GM23248 (cell line): ENCODE measurements at regions not wholly inside any gene's neighbourhood (a gene's known extent, or its start where the extent isn't known, plus 50 kb on each side); places are given as distances from the start of the nearest gene placed in this dataset.

Experiments
- DNase-seq: peaks from one replicate; pipeline ENCODE4 v3.0.0-alpha.2; 2015
- H2AFZ ChIP-seq: fragments of 200-600 bp; sonication (generic); 2 replicates; pipeline ENCODE4 v1.6.1; 2016; ENCODE audit warnings: antibody characterized with exemption
- H3F3A ChIP-seq: fragments of 200-600 bp; sonication (generic); 2 replicates; pipeline ENCODE4 v1.6.1; 2016; ENCODE audit warnings: mild to moderate bottlenecking, antibody characterized with exemption, mixed run types; ENCODE audit not compliant: insufficient read depth
- H3K27ac ChIP-seq: fragments of 200-600 bp; sonication (generic); 2 replicates; pipeline ENCODE4 v1.5.1; 2016; ENCODE audit warnings: mild to moderate bottlenecking
- H3K27me3 ChIP-seq: fragments of 200-600 bp; sonication (generic); replicated peaks from 2 replicates; pipeline ENCODE4 v1.6.1; 2016; ENCODE audit warnings: mild to moderate bottlenecking; ENCODE audit not compliant: insufficient read depth
- H3K36me3 ChIP-seq: fragments of 200-600 bp; sonication (generic); 2 replicates; pipeline ENCODE4 v1.6.1; 2016; ENCODE audit warnings: low read depth, mild to moderate bottlenecking
- H3K4me1 ChIP-seq: fragments of 200-600 bp; sonication (generic); 2 replicates; pipeline ENCODE4 v1.6.1; 2016; ENCODE audit warnings: mild to moderate bottlenecking; ENCODE audit not compliant: insufficient read depth
- H3K4me2 ChIP-seq: fragments of 200-600 bp; sonication (generic); one replicate; pipeline ENCODE4 v1.6.1; 2016; ENCODE audit warnings: mild to moderate bottlenecking; ENCODE audit not compliant: unreplicated experiment
- H3K4me3 ChIP-seq: fragments of 200-600 bp; sonication (generic); 2 replicates; pipeline ENCODE4 v1.5.1; 2016; ENCODE audit warnings: mild to moderate bottlenecking
- H3K79me2 ChIP-seq: fragments of 200-600 bp; sonication (generic); 2 replicates; pipeline ENCODE4 v1.6.1; 2016; ENCODE audit warnings: mild to moderate bottlenecking; ENCODE audit not compliant: insufficient read depth
- H3K9ac ChIP-seq: fragments of 200-600 bp; sonication (generic); 2 replicates; pipeline ENCODE4 v1.6.1; 2016; ENCODE audit warnings: mild to moderate bottlenecking
- H3K9me2 ChIP-seq: fragments of 200-600 bp; sonication (generic); 2 replicates; pipeline ENCODE4 v1.6.1; 2016; ENCODE audit warnings: mixed run types, mild to moderate bottlenecking, moderate library complexity; ENCODE audit not compliant: insufficient read depth
- H3K9me3 ChIP-seq: fragments of 200-600 bp; sonication (generic); one replicate; pipeline ENCODE4 v1.6.1; 2017; ENCODE audit warnings: low read depth
- H4K20me1 ChIP-seq: fragments of 200-600 bp; sonication (generic); 2 replicates; pipeline ENCODE4 v1.6.0; 2016; ENCODE audit not compliant: insufficient read depth
- EZH2 ChIP-seq: fragments of 200-600 bp; sonication (generic); IDR thresholded peaks from 2 replicates; pipeline ENCODE4 v1.6.1; 2018; ENCODE audit warnings: antibody characterized with exemption, mild to moderate bottlenecking; ENCODE audit not compliant: insufficient read depth, poor library complexity, severe bottlenecking
- EZH2phosphoT487 ChIP-seq: fragments of 200-600 bp; sonication (generic); IDR thresholded peaks from 2 replicates; pipeline ENCODE4 v1.6.1; 2018; ENCODE audit warnings: antibody characterized with exemption, moderate library complexity, mild to moderate bottlenecking, low read depth; ENCODE audit not compliant: insufficient read depth
- WGBS, 2 experiments: methylation state at CpG; one replicate each; pipeline ENCODE4 v1.1.6; 2015 to 2017; ENCODE audit warnings: low lambda C conversion rate in 2 of 2, low coverage in 1 of 2; ENCODE audit errors: missing lambda C conversion rate in 2 of 2; 5-methylcytosine and 5-hydroxymethylcytosine counted together
- in situ Hi-C: fragments of 300-500 bp; cut with MboI; formaldehyde crosslinking; loops from 2 replicates; pipeline ENCODE4 v1.15.0; 2020

GRCh38 chr3:34102288-34102687, 303.9 kb downstream of the PDCD6IP start:
- H3K27ac ChIP-seq = no peak overlapping the region
- H3K79me2 ChIP-seq = no peaks in the 10 kb centered on the region
- no peak overlapping the region for H3K9ac ChIP-seq
- no peak overlapping the region for H3K4me3 ChIP-seq
- no peaks in the 10 kb centered on the region for H4K20me1 ChIP-seq
- H3F3A ChIP-seq = no peaks in the 10 kb centered on the region
- H3K4me2 ChIP-seq = no peak overlapping the region
- no peaks in the 10 kb centered on the region for H3K9me3 ChIP-seq
- no peak overlapping the region for H2AFZ ChIP-seq
- DNase-seq = no peak
- no peaks in the 10 kb centered on the region for H3K27me3 ChIP-seq
- no peaks in the 10 kb centered on the region for H3K9me2 ChIP-seq
- no peak for TF ChIP-seq EZH2
- no peak for TF ChIP-seq EZH2phosphoT487
- WGBS, 2 experiments = 3 to 8% methylated on average over 4 of the region's 4 CpGs
- H3K36me3 ChIP-seq = no peaks in the 10 kb centered on the region
- no peaks in the 10 kb centered on the region for H3K4me1 ChIP-seq
- in situ Hi-C loops = no loop called here

DNA sequence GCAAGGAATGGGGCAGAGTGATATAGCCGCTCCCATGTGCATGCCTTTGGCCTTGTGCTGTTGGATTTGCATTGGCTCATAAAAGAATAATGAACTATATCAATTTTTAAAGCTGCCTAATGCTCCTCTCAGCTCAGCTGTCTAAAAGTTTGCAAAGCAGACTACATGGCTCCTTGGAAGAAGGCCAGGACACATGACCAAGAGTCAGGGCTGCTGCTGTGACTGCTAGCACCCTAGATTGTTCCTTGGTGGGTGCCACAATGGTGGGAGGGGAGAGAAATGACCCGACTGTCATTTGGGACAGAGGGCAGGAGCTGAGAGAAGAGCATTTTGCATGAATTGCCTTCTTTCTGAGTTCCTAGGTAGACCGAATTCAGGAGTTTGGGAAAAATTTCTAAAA, 307.9 kb downstream of the PDCD6IP start:
- Histone ChIP-seq H3K4me3 (no peak overlapping the region), H2AFZ (no peak overlapping the region), H3K27me3 (no peaks in the 10 kb centered on the region), H3K79me2 (no peaks in the 10 kb centered on the region), H3K4me2 (no peak overlapping the region), H4K20me1 (no peaks in the 10 kb centered on the region), H3K27ac (no peak overlapping the region), H3K4me1 (no peaks in the 10 kb centered on the region), H3K9me3 (no peaks in the 10 kb centered on the region), H3K36me3 (no peaks in the 10 kb centered on the region), H3K9ac (no peak overlapping the region), H3K9me2 (no peaks in the 10 kb centered on the region), H3F3A (no peaks in the 10 kb centered on the region)
- WGBS, 2 experiments = 34 to 36% methylated on average over 3 of the region's 3 CpGs
- DNase-seq = no peak
- in situ Hi-C loops = no loop called here
- TF ChIP-seq EZH2 = no peak

- H3K4me2 ChIP-seq = no peak overlapping the region
These were observed 308.4 kb downstream of the PDCD6IP start for GRCh38 chr3:34106879-34107278.

DNA sequence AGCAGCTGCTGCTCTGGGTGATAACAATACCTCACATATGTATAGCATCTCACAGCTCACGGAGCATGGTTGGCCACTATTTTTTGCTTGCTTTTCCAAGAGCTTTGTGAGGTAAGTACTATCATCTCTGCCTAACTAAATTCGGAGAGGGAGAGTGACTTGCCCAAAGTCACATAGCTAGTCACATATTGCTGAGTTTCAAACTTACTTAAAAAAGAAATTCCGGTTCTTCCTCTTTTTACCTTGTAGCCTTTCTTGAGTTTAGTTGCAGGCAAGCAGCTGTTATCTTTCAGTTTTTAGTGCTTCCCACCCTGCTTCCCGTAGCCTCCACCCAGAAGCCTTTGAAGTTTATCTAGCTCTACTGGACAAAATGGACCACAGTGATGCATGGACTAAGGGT, 309.2 kb downstream of the PDCD6IP start:
- Histone ChIP-seq H3K9me3 (no peaks in the 10 kb centered on the region), H3K9me2 (no peaks in the 10 kb centered on the region), H4K20me1 (no peaks in the 10 kb centered on the region), H3K36me3 (no peaks in the 10 kb centered on the region), H3K4me3 (no peak overlapping the region), H3K9ac (no peak overlapping the region), H3K27ac (no peak overlapping the region), H2AFZ (no peak overlapping the region), H3K27me3 (no peaks in the 10 kb centered on the region), H3K4me1 (no peaks in the 10 kb centered on the region), H3F3A (no peaks in the 10 kb centered on the region), H3K79me2 (no peaks in the 10 kb centered on the region), H3K4me2 (no peak overlapping the region)
- 13 to 17% methylated on average over 4 of the region's 4 CpGs for WGBS, 2 experiments
- TF ChIP-seq EZH2 = no peak
- no peak for TF ChIP-seq EZH2phosphoT487
- DNase-seq = no peak
- in situ Hi-C loops = no loop called here

More at GRCh38 chr3:34106879-34107278, 308.4 kb downstream of the PDCD6IP start:
- H4K20me1 ChIP-seq = no peaks in the 10 kb centered on the region
- no peak overlapping the region for H3K4me3 ChIP-seq
- H3F3A ChIP-seq = no peaks in the 10 kb centered on the region
- TF ChIP-seq EZH2phosphoT487 (no peak), EZH2 (no peak)
- H3K9me3 ChIP-seq = no peaks in the 10 kb centered on the region
- H3K9me2 ChIP-seq = no peaks in the 10 kb centered on the region
- peak; percentile 4 for DNase-seq
- H2AFZ ChIP-seq = no peak overlapping the region
- H3K79me2 ChIP-seq = no peaks in the 10 kb centered on the region
- H3K36me3 ChIP-seq = no peaks in the 10 kb centered on the region
- in situ Hi-C loops = no loop called here
- no peak overlapping the region for H3K9ac ChIP-seq
- H3K27me3 ChIP-seq = no peaks in the 10 kb centered on the region
- 29 to 34% methylated on average over 2 of the region's 2 CpGs for WGBS, 2 experiments
- no peaks in the 10 kb centered on the region for H3K4me1 ChIP-seq
- no peak overlapping the region for H3K27ac ChIP-seq

GRCh38 chr3:34109021-34109420, 310.6 kb downstream of the PDCD6IP start:
- no peaks in the 10 kb centered on the region for H3K79me2 ChIP-seq
- H3K9me2 ChIP-seq = no peaks in the 10 kb centered on the region
- no peaks in the 10 kb centered on the region for H3K27me3 ChIP-seq
- H3K27ac ChIP-seq = no peak overlapping the region
- no peak overlapping the region for H3K4me3 ChIP-seq
- H3K4me2 ChIP-seq = no peak overlapping the region
- H4K20me1 ChIP-seq = no peaks in the 10 kb centered on the region
- TF ChIP-seq EZH2 = no peak
- TF ChIP-seq EZH2phosphoT487 = no peak
- in situ Hi-C loops = no loop called here
- H3F3A ChIP-seq = no peaks in the 10 kb centered on the region
- no peak overlapping the region for H2AFZ ChIP-seq
- no peaks in the 10 kb centered on the region for H3K9me3 ChIP-seq
- no peaks in the 10 kb centered on the region for H3K4me1 ChIP-seq
- no peaks in the 10 kb centered on the region for H3K36me3 ChIP-seq
- no peak overlapping the region for H3K9ac ChIP-seq
- 0% methylated on average over 1 of the region's 1 CpG for WGBS, 2 experiments
- no peak for DNase-seq
